ENCODE measurements at regions not wholly inside any gene's neighbourhood (a gene's known extent, or its start where the extent isn't known, plus 50 kb on each side); places are given as distances from the start of the nearest gene placed in this dataset.

DNA sequence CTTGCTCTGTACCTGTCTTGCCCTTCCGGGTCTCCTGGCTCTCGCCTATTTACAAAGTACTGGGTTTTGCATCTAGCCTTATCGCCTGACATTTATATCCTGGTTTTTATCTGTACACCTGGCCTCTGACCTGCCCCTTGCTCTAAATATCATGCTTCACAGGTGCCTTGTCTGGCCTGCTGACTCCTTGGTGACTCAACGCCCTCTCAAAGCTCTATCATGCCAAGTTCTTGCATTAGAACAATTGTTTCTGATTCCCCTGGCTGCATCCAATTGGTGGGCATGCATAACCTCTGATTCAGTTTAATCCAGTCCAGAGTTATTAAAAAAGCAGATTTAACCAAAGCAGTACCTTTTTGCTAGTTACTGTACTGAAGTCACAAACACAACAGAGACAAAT is 113.9 kb upstream of the CCDC68 start:
- TF ChIP-seq, protein P1, sequence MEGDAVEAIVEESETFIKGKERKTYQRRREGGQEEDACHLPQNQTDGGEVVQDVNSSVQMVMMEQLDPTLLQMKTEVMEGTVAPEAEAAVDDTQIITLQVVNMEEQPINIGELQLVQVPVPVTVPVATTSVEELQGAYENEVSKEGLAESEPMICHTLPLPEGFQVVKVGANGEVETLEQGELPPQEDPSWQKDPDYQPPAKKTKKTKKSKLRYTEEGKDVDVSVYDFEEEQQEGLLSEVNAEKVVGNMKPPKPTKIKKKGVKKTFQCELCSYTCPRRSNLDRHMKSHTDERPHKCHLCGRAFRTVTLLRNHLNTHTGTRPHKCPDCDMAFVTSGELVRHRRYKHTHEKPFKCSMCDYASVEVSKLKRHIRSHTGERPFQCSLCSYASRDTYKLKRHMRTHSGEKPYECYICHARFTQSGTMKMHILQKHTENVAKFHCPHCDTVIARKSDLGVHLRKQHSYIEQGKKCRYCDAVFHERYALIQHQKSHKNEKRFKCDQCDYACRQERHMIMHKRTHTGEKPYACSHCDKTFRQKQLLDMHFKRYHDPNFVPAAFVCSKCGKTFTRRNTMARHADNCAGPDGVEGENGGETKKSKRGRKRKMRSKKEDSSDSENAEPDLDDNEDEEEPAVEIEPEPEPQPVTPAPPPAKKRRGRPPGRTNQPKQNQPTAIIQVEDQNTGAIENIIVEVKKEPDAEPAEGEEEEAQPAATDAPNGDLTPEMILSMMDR (IDR thresholded peaks at IDR 0.05) = no peak
- no peak for TF ChIP-seq POLR2A (IDR thresholded peaks at IDR 0.05)
